ENCODE measurements at regions not wholly inside any gene's neighbourhood (a gene's known extent, or its start where the extent isn't known, plus 50 kb on each side); places are given as distances from the start of the nearest gene placed in this dataset. TPM values are rescaled to one million over a fixed set of nuclear protein-coding genes. Genes with fewer than 3 reads are reported as not detected.

DNA sequence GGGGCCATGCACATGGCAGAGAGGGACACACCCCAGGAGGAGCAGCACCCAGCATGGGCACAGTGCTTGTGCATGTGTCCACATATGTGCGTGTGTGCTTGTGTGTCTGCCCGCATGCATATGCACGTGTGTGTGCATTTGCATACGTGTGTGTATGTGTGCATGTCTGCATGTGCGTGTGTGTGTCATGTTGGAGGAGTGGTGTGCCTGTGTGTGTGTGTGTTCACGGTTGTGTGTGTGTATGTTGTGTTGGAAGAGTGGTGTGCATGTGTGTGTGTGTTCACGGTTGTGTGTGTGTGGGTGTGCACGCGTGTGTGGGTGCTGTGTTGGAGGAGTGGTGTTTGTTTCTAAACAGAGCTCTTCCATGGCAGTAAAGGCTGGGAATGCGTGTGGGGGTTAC lies 50.7 kb upstream of the SLCO4A1 start:
- TF ChIP-seq, protein P1, sequence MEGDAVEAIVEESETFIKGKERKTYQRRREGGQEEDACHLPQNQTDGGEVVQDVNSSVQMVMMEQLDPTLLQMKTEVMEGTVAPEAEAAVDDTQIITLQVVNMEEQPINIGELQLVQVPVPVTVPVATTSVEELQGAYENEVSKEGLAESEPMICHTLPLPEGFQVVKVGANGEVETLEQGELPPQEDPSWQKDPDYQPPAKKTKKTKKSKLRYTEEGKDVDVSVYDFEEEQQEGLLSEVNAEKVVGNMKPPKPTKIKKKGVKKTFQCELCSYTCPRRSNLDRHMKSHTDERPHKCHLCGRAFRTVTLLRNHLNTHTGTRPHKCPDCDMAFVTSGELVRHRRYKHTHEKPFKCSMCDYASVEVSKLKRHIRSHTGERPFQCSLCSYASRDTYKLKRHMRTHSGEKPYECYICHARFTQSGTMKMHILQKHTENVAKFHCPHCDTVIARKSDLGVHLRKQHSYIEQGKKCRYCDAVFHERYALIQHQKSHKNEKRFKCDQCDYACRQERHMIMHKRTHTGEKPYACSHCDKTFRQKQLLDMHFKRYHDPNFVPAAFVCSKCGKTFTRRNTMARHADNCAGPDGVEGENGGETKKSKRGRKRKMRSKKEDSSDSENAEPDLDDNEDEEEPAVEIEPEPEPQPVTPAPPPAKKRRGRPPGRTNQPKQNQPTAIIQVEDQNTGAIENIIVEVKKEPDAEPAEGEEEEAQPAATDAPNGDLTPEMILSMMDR (IDR thresholded peaks at IDR 0.05), result no peak
- Mint-ChIP-seq H3K27ac (ENCODE audit: unreplicated experiment) (no peak overlapping the region), H3K4me1 (ENCODE audit: low read depth) (peaks cover 3% of the 10 kb centered on the region), H3K9me3 (ENCODE audit: low read depth) (no peaks in the 10 kb centered on the region), H3K4me3 (ENCODE audit: unreplicated experiment) (no peak overlapping the region), H3K36me3 (ENCODE audit: low read depth) (no peaks in the 10 kb centered on the region), H3K27me3 (ENCODE audit: low read depth) (peaks cover 45% of the 10 kb centered on the region)
- no peak for DNase-seq (ENCODE audit: low spot score)

Small RNA genes lying in the stretch of these regions (microRNA-seq; reads per million reads assigned to microRNA genes)
- gene MIR1-1 (ENCODE audit: borderline number of aligned reads) (not detected), gene MIR133A2 (ENCODE audit: borderline number of aligned reads) (not detected)
